ENCODE measurements at regions not wholly inside any gene's neighbourhood (a gene's known extent, or its start where the extent isn't known, plus 50 kb on each side); places are given as distances from the start of the nearest gene placed in this dataset.

- no peak for TF ChIP-seq PAX8 (IDR thresholded peaks at IDR 0.05)
- TF ChIP-seq SPI1 (IDR thresholded peaks at IDR 0.05; ENCODE audit: borderline replicate concordance, insufficient read depth, low read depth, low read length), result no peak
- TF ChIP-seq CTCF (IDR thresholded peaks at IDR 0.05 in 2 of 3, conservative IDR thresholded peaks at IDR 0.05 in 1 of 3; ENCODE audit: control insufficient read depth in 2 of 3, extremely low read depth in 1 of 3, insufficient read depth in 1 of 3, low read depth in 3 of 3, low read length in 3 of 3), result no peak
- no peak for TF ChIP-seq SP1 (IDR thresholded peaks at IDR 0.05; ENCODE audit: low read depth, low read length)
- TF ChIP-seq IRF3 (IDR thresholded peaks at IDR 0.05), result no peak
- no peak for TF ChIP-seq YY1 (IDR thresholded peaks at IDR 0.05; ENCODE audit: low read depth, low read length)
- TF ChIP-seq POLR2A (IDR thresholded peaks at IDR 0.05; ENCODE audit: low read depth, low read length), result no peak
- TF ChIP-seq ZSCAN29 (IDR thresholded peaks at IDR 0.05), result no peak
- no peak for TF ChIP-seq EP300 (IDR thresholded peaks at IDR 0.05; ENCODE audit: borderline replicate concordance in 1 of 2, control insufficient read depth in 1 of 2, low read depth in 2 of 2, low read length in 2 of 2)
- TF ChIP-seq KDM1A (IDR thresholded peaks at IDR 0.05; ENCODE audit: borderline replicate concordance), result no peak
- no peak for TF ChIP-seq CHD4 (IDR thresholded peaks at IDR 0.05)
- TF ChIP-seq BHLHE40 (IDR thresholded peaks at IDR 0.05; ENCODE audit: borderline replicate concordance in 1 of 2, low read depth in 2 of 2, low read length in 1 of 2), result no peak
Observed at GRCh38 chr7:18364396-18364795, 131.2 kb upstream of the HDAC9 start.
